ENCODE measurements at regions not wholly inside any gene's neighbourhood (a gene's known extent, or its start where the extent isn't known, plus 50 kb on each side); places are given as distances from the start of the nearest gene placed in this dataset.

DNA sequence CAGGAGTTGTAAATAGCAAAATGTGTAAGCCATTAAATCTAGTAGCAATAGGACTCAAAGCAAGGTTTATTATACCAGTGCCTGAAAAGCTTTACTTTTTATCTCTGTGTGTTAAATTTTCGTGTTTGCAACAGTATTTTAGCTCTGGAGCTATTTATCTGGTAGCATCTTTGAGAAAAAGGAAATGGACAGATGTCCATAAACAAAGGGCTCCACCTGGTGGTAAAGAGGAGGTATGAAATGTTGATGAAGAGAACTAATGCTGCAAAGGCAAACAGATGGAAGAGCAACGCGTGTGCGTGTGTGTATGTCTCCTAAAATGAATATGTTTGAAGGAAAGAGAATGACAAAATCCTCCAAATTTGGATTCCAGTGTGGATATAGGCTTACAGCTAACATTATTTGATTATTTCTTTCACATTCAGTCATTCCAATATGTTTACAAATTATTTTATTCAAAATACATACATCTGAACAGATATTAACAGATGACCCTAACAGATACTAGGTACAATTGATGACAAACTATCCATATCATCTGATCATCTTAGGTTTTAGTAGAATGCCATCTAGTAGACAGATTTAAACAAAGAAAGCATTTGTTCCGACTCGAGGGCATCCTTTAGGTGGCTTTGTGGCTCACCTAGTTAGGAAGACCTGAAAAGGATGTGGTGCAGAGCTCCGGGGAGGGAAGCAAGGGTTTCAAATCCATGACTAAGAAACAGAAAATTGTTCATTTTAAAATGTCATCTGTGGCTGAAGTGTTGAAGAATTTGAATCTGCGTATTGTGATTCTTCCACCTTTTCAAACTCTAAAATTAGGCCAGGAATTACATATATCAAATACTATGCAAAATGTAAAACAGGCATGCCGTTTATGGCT lies 383.3 kb downstream of the MTX2 start:
- H3K9ac ChIP-seq (ENCODE audit: low read depth in 1 of 2, low read length in 2 of 2), result no peak overlapping the region
- no peak overlapping the region for H3K4me3 ChIP-seq (ENCODE audit: low read depth in 1 of 3, low read length in 3 of 3)
- TF ChIP-seq YY1 (IDR thresholded peaks at IDR 0.05) (no peak), RAD21 (IDR thresholded peaks at IDR 0.05) (peak; percentile 81 to 87), CTCF (IDR thresholded peaks at IDR 0.05; ENCODE audit: low read depth, low read length, missing input control) (peak; percentile 75)
- TF ChIP-seq, protein P1, sequence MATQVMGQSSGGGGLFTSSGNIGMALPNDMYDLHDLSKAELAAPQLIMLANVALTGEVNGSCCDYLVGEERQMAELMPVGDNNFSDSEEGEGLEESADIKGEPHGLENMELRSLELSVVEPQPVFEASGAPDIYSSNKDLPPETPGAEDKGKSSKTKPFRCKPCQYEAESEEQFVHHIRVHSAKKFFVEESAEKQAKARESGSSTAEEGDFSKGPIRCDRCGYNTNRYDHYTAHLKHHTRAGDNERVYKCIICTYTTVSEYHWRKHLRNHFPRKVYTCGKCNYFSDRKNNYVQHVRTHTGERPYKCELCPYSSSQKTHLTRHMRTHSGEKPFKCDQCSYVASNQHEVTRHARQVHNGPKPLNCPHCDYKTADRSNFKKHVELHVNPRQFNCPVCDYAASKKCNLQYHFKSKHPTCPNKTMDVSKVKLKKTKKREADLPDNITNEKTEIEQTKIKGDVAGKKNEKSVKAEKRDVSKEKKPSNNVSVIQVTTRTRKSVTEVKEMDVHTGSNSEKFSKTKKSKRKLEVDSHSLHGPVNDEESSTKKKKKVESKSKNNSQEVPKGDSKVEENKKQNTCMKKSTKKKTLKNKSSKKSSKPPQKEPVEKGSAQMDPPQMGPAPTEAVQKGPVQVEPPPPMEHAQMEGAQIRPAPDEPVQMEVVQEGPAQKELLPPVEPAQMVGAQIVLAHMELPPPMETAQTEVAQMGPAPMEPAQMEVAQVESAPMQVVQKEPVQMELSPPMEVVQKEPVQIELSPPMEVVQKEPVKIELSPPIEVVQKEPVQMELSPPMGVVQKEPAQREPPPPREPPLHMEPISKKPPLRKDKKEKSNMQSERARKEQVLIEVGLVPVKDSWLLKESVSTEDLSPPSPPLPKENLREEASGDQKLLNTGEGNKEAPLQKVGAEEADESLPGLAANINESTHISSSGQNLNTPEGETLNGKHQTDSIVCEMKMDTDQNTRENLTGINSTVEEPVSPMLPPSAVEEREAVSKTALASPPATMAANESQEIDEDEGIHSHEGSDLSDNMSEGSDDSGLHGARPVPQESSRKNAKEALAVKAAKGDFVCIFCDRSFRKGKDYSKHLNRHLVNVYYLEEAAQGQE (IDR thresholded peaks at IDR 0.05), result no peak
- no peak for DNase-seq (ENCODE audit: low spot score)
- H3K9me3 ChIP-seq (ENCODE audit: control insufficient read depth in 4 of 4, low read length in 3 of 4), result no peaks in the 10 kb centered on the region
- H3K27me3 ChIP-seq (ENCODE audit: control insufficient read depth in 4 of 4, insufficient read depth in 4 of 4, low read length in 3 of 4), result peaks cover 0 to 28% (median 8%) of the 10 kb centered on the region in 4 donors
- H3K27ac ChIP-seq (ENCODE audit: low read depth in 1 of 2, low read length in 2 of 2), result no peak overlapping the region
- no peaks in the 10 kb centered on the region for H3K36me3 ChIP-seq (ENCODE audit: control insufficient read depth in 4 of 4, insufficient read depth in 3 of 4, low read depth in 1 of 4, low read length in 3 of 4)
- no peaks in the 10 kb centered on the region for H3K4me1 ChIP-seq (ENCODE audit: control insufficient read depth in 4 of 4, insufficient read depth in 4 of 4, low read length in 3 of 4)
- 44% methylated on average over 9 of the region's 9 CpGs for WGBS

- Histone ChIP-seq H3K9me3 (ENCODE audit: control insufficient read depth in 4 of 4, low read length in 3 of 4) (no peaks in the 10 kb centered on the region), H3K4me3 (ENCODE audit: low read depth in 1 of 3, low read length in 3 of 3) (no peak overlapping the region), H3K27me3 (ENCODE audit: control insufficient read depth in 4 of 4, insufficient read depth in 4 of 4, low read length in 3 of 4) (peaks cover 0 to 21% (median 5%) of the 10 kb centered on the region in 4 donors), H3K27ac (ENCODE audit: low read depth in 1 of 2, low read length in 2 of 2) (no peak overlapping the region), H3K36me3 (ENCODE audit: control insufficient read depth in 4 of 4, insufficient read depth in 3 of 4, low read depth in 1 of 4, low read length in 3 of 4) (no peaks in the 10 kb centered on the region), H3K9ac (ENCODE audit: low read depth in 1 of 2, low read length in 2 of 2) (no peak overlapping the region), H3K4me1 (ENCODE audit: control insufficient read depth in 4 of 4, insufficient read depth in 4 of 4, low read length in 3 of 4) (no peaks in the 10 kb centered on the region)
- TF ChIP-seq CTCF (IDR thresholded peaks at IDR 0.05; ENCODE audit: low read depth, low read length, missing input control) (peak; percentile 68), RAD21 (IDR thresholded peaks at IDR 0.05) (peak; percentile 62 to 76), FOXA2 (IDR thresholded peaks at IDR 0.05) (no peak)
- WGBS, result 23% methylated on average over 10 of the region's 10 CpGs
- no peak for DNase-seq (ENCODE audit: low spot score)
These were observed 384.5 kb downstream of the MTX2 start for GRCh38 chr2:176653479-176654443.
